ENCODE measurements at regions not wholly inside any gene's neighbourhood (a gene's known extent, or its start where the extent isn't known, plus 50 kb on each side); places are given as distances from the start of the nearest gene placed in this dataset.

GRCh38 chr13:92954746-92955145 is 271.9 kb upstream of the GPC6 start:
- no peak for DNase-seq (ENCODE audit: extremely low read depth, low read depth)
- no peak overlapping the region for H3K4me3 ChIP-seq (replicated peaks; ENCODE audit: low read depth, low read length)
- TF ChIP-seq CTCF (IDR thresholded peaks at IDR 0.05; ENCODE audit: low read depth, low read length, missing control alignments), result no peak

- DNase-seq (ENCODE audit: extremely low read depth, low read depth), result no peak
- no peak overlapping the region for H3K4me3 ChIP-seq (replicated peaks; ENCODE audit: low read depth, low read length)
- no peak for TF ChIP-seq CTCF (IDR thresholded peaks at IDR 0.05; ENCODE audit: low read depth, low read length, missing control alignments)
These were observed 266.8 kb upstream of the GPC6 start for GRCh38 chr13:92959790-92960189.

DNA sequence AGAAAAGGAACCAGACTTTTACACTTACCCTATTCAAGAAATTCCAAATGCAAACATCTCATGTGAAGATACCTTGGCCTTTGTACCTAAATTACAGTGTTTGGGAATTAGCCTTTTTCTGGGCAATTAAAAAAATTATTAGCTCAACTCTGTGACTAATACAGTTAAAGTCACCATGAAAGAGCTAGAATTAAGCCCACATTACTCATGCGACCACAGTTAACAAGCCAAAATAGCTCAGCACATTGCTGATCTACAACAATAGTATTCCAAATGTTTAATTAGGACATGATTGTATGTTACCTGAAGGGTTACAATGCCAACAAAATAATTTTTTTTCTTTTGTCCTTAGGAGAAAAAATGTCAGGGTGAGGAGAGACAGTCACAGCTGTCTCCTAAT is 263.6 kb upstream of the GPC6 start:
- no peak for DNase-seq (ENCODE audit: extremely low read depth, low read depth)
- H3K4me3 ChIP-seq (replicated peaks; ENCODE audit: low read depth, low read length), result no peak overlapping the region
- TF ChIP-seq CTCF (IDR thresholded peaks at IDR 0.05; ENCODE audit: low read depth, low read length, missing control alignments), result no peak

- no peak for DNase-seq (ENCODE audit: extremely low read depth, low read depth)
- no peak overlapping the region for H3K4me3 ChIP-seq (replicated peaks; ENCODE audit: low read depth, low read length)
- no peak for TF ChIP-seq CTCF (IDR thresholded peaks at IDR 0.05; ENCODE audit: low read depth, low read length, missing control alignments)
These were observed 260.3 kb upstream of the GPC6 start for GRCh38 chr13:92966341-92966740.

GRCh38 chr13:92966900-92967299 is 259.7 kb upstream of the GPC6 start:
- no peak for DNase-seq (ENCODE audit: extremely low read depth, low read depth)
- TF ChIP-seq CTCF (IDR thresholded peaks at IDR 0.05; ENCODE audit: low read depth, low read length, missing control alignments), result no peak

GRCh38 chr13:92967923-92968322 is 258.7 kb upstream of the GPC6 start:
- DNase-seq (ENCODE audit: extremely low read depth, low read depth), result no peak
- no peak for TF ChIP-seq CTCF (IDR thresholded peaks at IDR 0.05; ENCODE audit: low read depth, low read length, missing control alignments)
- no peak overlapping the region for H3K4me3 ChIP-seq (replicated peaks; ENCODE audit: low read depth, low read length)

More at GRCh38 chr13:92966900-92967299, 259.7 kb upstream of the GPC6 start:
- H3K4me3 ChIP-seq (replicated peaks; ENCODE audit: low read depth, low read length), result no peak overlapping the region

DNA sequence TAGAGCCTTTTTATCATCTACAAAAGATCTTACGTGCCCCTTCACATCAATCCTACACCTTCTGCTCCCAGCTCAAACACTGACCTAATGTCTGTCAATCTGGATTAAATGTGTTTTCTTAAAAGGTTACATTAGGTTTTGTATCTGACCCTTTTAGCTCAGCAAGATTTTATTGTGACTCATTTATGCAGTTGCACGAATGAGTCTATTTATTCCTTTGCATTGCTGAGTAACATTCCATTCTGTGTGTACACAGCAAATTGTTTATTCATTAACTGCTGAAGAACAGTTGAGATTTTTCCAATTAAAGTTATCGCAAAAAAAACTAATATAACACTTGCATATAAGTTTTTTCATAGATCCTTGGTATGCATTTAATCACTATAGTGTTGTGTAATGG is 253.9 kb upstream of the GPC6 start:
- TF ChIP-seq CTCF (IDR thresholded peaks at IDR 0.05; ENCODE audit: low read depth, low read length, missing control alignments), result no peak
- DNase-seq (ENCODE audit: extremely low read depth, low read depth), result no peak
- H3K4me3 ChIP-seq (replicated peaks; ENCODE audit: low read depth, low read length), result no peak overlapping the region

Data from HFF-Myc (cell line).